Ectodermal cell (in vitro differentiated cells): ENCODE measurements at regions not wholly inside any gene's neighbourhood (a gene's known extent, or its start where the extent isn't known, plus 50 kb on each side); places are given as distances from the start of the nearest gene placed in this dataset.
"Not testable (repeated sequence)": the region's sequence is repeated elsewhere in the genome, so short reads cannot be mapped to it uniquely, and the experiment has no call there.

ENCODE experiments used
- H3K27ac ChIP-seq: 2 replicates; pipeline ENCODE4 v1.7.0; 2013; ENCODE audit warnings: mild to moderate bottlenecking, low read depth, low read length; ENCODE audit not compliant: insufficient read depth, poor library complexity, severe bottlenecking
- H3K27me3 ChIP-seq: 2 replicates; pipeline ENCODE4 v1.7.0; 2013; ENCODE audit warnings: mild to moderate bottlenecking, low read length; ENCODE audit not compliant: insufficient read depth, control insufficient read depth, poor library complexity, severe bottlenecking
- H3K36me3 ChIP-seq: one replicate; pipeline ENCODE4 v1.7.0; 2013; ENCODE audit warnings: low read length; ENCODE audit not compliant: control insufficient read depth, insufficient read depth
- H3K4me1 ChIP-seq: one replicate; pipeline ENCODE4 v1.7.0; 2013; ENCODE audit warnings: low read length; ENCODE audit not compliant: control insufficient read depth, insufficient read depth
- H3K4me3 ChIP-seq: 2 replicates; pipeline ENCODE4 v1.7.0; 2013; ENCODE audit warnings: low read depth, low read length, control low read depth; ENCODE audit not compliant: insufficient read depth
- H3K9me3 ChIP-seq: 2 replicates; pipeline ENCODE4 v1.7.0; 2013; ENCODE audit warnings: mild to moderate bottlenecking, low read length, moderate library complexity; ENCODE audit not compliant: control insufficient read depth
- WGBS, 2 experiments: methylation state at CpG; one replicate each; pipeline ENCODE4 v1.1.7; 2013; ENCODE audit warnings: missing lambda C conversion rate in 2 of 2; 5-methylcytosine and 5-hydroxymethylcytosine counted together

GRCh38 chr3:127069814-127070440, 87.0 kb downstream of the PLXNA1 start:
- peaks cover 6% of the 10 kb centered on the region for H3K4me1 ChIP-seq
- no peak overlapping the region for H3K27ac ChIP-seq
- no peaks in the 10 kb centered on the region for H3K9me3 ChIP-seq
- H3K36me3 ChIP-seq, result no peaks in the 10 kb centered on the region
- H3K27me3 ChIP-seq, result no peaks in the 10 kb centered on the region
- WGBS, 2 experiments, result 94% methylated on average over 14 of the region's 14 CpGs
- H3K4me3 ChIP-seq, result no peak overlapping the region

- H3K4me1 ChIP-seq, result peaks cover 2% of the 10 kb centered on the region
- 92 to 93% methylated on average over 9 of the region's 9 CpGs for WGBS, 2 experiments
- no peaks in the 10 kb centered on the region for H3K9me3 ChIP-seq
- no peak overlapping the region for H3K27ac ChIP-seq
- no peak overlapping the region for H3K4me3 ChIP-seq
- no peaks in the 10 kb centered on the region for H3K36me3 ChIP-seq
- no peaks in the 10 kb centered on the region for H3K27me3 ChIP-seq
Observed at GRCh38 chr3:127070776-127071175, 87.9 kb downstream of the PLXNA1 start.

DNA sequence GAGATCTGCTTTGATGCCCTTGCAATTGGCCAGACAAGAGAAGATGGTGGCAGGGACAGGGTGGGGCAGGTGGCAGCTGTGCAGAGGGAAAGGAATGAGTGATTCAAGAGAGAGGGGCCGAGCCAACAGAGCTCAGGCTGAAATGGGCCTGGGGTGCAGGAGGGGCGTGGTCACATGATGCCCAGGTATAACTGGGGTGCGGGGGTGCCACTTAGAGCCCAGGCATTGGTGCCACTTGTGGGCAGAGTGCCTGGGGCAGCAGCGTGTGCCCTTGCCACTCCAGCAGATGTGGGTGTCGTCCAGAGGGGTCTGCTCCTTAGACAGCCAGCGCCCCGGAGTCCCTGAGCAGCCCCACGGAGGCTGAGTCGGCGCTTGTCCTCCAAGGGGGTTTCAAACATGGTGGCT, 88.7 kb downstream of the PLXNA1 start:
- 94 to 96% methylated on average over 10 of the region's 10 CpGs for WGBS, 2 experiments

GRCh38 chr3:127072221-127072771, 89.4 kb downstream of the PLXNA1 start:
- H3K9me3 ChIP-seq, result no peaks in the 10 kb centered on the region
- H3K36me3 ChIP-seq, result no peaks in the 10 kb centered on the region
- H3K4me1 ChIP-seq, result no peaks in the 10 kb centered on the region
- H3K27me3 ChIP-seq, result no peaks in the 10 kb centered on the region
- H3K4me3 ChIP-seq, result no peak overlapping the region
- no peak overlapping the region for H3K27ac ChIP-seq
- 84 to 93% methylated on average over 9 to 10 of the region's 10 CpGs for WGBS, 2 experiments

More for the DNA sequence above, 88.7 kb downstream of the PLXNA1 start:
- Histone ChIP-seq H3K4me1 (no peaks in the 10 kb centered on the region), H3K27ac (no peak overlapping the region), H3K27me3 (no peaks in the 10 kb centered on the region), H3K9me3 (no peaks in the 10 kb centered on the region), H3K36me3 (no peaks in the 10 kb centered on the region), H3K4me3 (no peak overlapping the region)

- peaks cover 4% of the 10 kb centered on the region for H3K4me1 ChIP-seq
- H3K9me3 ChIP-seq, result no peaks in the 10 kb centered on the region
- WGBS, 2 experiments, result 85 to 90% methylated on average over 16 of the region's 16 CpGs
- no peak overlapping the region for H3K27ac ChIP-seq
- H3K27me3 ChIP-seq, result no peaks in the 10 kb centered on the region
- H3K36me3 ChIP-seq, result no peaks in the 10 kb centered on the region
- H3K4me3 ChIP-seq, result no peak overlapping the region
Observed at GRCh38 chr3:127072971-127073783, 90.3 kb downstream of the PLXNA1 start.

DNA sequence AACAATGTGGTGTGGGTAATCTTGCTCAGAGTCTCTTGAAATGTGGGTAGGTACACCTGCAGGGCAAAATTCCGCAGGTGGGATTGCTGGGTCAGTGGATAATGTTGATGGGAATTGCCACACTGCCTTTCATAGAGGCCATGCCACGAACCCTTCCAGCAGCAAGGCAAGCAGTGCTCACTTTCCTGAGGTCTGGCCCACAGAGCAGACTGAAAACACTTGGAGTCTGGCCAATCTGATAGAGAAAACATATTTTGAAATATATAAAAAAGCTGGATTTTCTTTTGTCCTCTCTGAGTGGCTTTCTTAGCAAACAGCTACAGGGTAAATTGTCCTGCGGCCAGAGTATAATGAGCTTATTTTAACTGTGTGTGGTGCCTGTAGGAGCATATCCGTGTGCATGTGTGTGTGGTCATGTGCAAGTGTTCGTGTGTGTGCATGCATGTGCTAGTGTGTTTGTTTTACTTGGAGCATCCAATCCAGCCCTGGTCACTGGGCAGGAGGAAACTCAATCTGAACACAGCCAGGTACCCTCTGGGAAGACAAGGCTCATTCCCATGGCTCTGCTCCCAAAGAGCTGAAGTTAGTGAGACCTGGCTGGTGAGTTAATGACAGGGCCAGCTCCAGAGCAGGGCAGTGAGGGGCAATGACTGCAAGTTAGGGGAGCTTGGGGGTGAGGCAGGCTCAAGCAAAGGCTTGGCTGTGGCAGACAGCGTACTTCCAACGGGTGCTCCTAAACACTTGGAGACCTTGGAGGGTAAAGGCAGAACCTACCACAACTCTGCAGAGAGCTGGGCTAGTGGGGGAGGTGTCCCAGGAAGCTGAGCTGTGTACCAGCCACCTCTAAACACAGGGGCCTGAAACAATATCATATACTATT, 91.3 kb downstream of the PLXNA1 start:
- Histone ChIP-seq H3K4me1 (peaks cover 4% of the 10 kb centered on the region), H3K4me3 (no peak overlapping the region), H3K9me3 (no peaks in the 10 kb centered on the region), H3K36me3 (no peaks in the 10 kb centered on the region), H3K27me3 (no peaks in the 10 kb centered on the region), H3K27ac (no peak overlapping the region)
- 94 to 96% methylated on average over 7 of the region's 7 CpGs for WGBS, 2 experiments

DNA sequence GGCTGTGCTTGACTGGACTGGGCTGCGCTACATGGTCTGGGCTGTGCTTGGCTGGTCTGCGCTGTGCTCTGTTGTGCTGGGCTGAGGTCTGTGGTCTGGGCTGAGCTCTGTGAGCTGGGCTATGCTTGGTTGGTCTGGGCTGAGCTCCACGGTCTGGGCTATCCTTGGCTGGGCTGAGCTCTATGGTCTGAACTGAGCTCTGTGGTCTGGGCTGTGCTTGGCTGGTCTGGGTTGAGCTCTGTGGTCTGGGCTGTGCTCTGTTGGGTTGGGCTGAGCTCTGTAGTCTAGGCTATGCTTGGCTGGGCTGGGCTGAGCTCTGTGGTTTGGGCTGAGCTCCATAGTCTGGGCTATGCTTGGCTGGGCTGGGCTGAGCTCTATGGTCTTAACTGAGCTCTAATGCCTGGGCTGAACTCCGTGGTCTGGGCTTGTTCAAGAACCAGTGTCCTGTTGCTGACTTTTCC, 92.0 kb downstream of the PLXNA1 start:
- no peak overlapping the region for H3K4me3 ChIP-seq
- peaks cover 4% of the 10 kb centered on the region for H3K4me1 ChIP-seq
- no peaks in the 10 kb centered on the region for H3K9me3 ChIP-seq
- H3K27me3 ChIP-seq, result no peaks in the 10 kb centered on the region
- no peaks in the 10 kb centered on the region for H3K36me3 ChIP-seq
- H3K27ac ChIP-seq, result no peak overlapping the region
- WGBS, 2 experiments, result 90 to 91% methylated on average over 4 of the region's 4 CpGs

DNA sequence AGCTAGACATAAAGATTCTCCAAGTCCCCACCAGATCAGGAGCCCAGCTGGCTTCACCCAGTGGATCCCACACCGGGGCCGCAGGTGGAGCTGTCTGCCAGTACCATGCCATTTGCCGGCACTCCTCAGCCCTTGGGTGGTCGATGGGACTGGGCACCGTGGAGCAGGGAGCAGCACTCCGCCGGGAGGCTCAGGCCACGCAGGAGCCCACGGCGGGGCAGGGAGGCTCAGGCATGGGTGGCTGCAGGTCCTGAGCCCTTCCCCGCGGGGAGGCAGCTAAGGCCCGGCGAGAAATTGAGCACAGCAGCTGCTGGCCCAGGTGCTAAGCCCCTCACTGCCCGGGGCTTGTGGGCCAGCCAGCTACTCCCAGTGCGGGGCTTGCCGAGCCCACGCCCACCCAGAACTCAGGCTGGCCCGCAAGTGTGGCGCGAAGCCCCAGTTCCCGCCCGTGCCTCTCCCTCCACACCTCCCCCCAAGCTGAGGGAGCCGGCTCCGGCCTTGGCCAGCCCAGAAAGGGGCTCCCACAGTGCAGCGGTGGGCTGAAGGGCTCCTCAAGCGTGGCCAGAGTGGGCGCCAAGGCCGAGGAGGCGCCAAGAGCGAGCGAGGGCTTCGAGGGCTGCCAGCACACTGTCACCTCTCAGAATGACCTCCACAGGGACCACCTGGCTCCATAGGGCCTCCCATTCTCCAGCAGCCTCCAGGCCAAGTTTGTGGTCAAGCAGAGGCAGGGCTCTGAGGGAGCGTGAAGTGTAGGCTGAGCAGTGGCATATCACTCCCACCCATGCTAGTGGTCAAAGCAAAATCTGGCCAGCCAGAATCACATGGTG, 93.5 kb downstream of the PLXNA1 start:
- H3K27me3 ChIP-seq, H3K4me1 ChIP-seq, H3K27ac ChIP-seq, H3K4me3 ChIP-seq, H3K36me3 ChIP-seq, H3K9me3 ChIP-seq: not testable (repeated sequence)
- 89% methylated on average over 34 of the region's 34 CpGs for WGBS, 2 experiments

- Histone ChIP-seq H3K4me1 (peaks cover 4% of the 10 kb centered on the region), H3K4me3 (no peak overlapping the region), H3K36me3 (no peaks in the 10 kb centered on the region), H3K27me3 (no peaks in the 10 kb centered on the region), H3K27ac (no peak overlapping the region), H3K9me3 (no peaks in the 10 kb centered on the region)
- 92 to 94% methylated on average over 10 of the region's 10 CpGs for WGBS, 2 experiments
Observed at GRCh38 chr3:127077068-127077467, 94.2 kb downstream of the PLXNA1 start.
